Peyer's patch (tissue), 4 donors: ENCODE measurements at regions not wholly inside any gene's neighbourhood (a gene's known extent, or its start where the extent isn't known, plus 50 kb on each side); places are given as distances from the start of the nearest gene placed in this dataset.

ENCODE experiments used
- DNase-seq, 3 donors: peaks; one replicate each; pipeline ENCODE4 v3.0.0-alpha.2; 2017 to 2019
- H3K27ac ChIP-seq, 4 donors: fragments of 200-600 bp; sonication (generic); one replicate each; pipeline ENCODE4 v1.5.1; 2016 to 2019
- H3K27me3 ChIP-seq, 2 donors: fragments of 200-600 bp; sonication (generic); one replicate each; pipeline ENCODE4 v1.5.1; 2019
- H3K36me3 ChIP-seq, 3 donors: fragments of 200-600 bp; sonication (generic); one replicate each; pipeline ENCODE4 v1.5.1; 2016 to 2019
- H3K4me1 ChIP-seq, 4 donors: fragments of 200-600 bp; sonication (generic); one replicate each; pipeline ENCODE4 v1.5.1; 2016 to 2019
- H3K4me3 ChIP-seq, 4 donors: fragments of 200-600 bp; sonication (generic); 1 replicate in 3 of 4; 2 replicates in 1 of 4; pipeline ENCODE4 v1.5.1; 2016 to 2019; ENCODE audit warnings: mild to moderate bottlenecking in 1 of 4
- H3K9me3 ChIP-seq, 4 donors: fragments of 200-600 bp; sonication (generic); one replicate each; pipeline ENCODE4 v1.5.1; 2016 to 2019; ENCODE audit warnings: mild to moderate bottlenecking in 1 of 4
- POLR2A ChIP-seq, 2 donors: fragments of 450-650 bp; IDR thresholded peaks; one replicate each; pipeline ENCODE4 v1.5.1; 2017; ENCODE audit warnings: antibody characterized with exemption in 2 of 2, mild to moderate bottlenecking in 2 of 2, moderate library complexity in 2 of 2
- TF ChIP-seq, protein P1 (sequence below), 6 experiments: fragments of 450-650 bp in 4 of 6; fragments of 200-600 bp in 2 of 6; sonication (generic) in 1 of 6; IDR thresholded peaks; one replicate each; pipeline ENCODE4 v1.5.1; 2017 to 2019; ENCODE audit warnings: antibody characterized with exemption in 6 of 6, mild to moderate bottlenecking in 3 of 6, moderate library complexity in 1 of 6

DNA sequence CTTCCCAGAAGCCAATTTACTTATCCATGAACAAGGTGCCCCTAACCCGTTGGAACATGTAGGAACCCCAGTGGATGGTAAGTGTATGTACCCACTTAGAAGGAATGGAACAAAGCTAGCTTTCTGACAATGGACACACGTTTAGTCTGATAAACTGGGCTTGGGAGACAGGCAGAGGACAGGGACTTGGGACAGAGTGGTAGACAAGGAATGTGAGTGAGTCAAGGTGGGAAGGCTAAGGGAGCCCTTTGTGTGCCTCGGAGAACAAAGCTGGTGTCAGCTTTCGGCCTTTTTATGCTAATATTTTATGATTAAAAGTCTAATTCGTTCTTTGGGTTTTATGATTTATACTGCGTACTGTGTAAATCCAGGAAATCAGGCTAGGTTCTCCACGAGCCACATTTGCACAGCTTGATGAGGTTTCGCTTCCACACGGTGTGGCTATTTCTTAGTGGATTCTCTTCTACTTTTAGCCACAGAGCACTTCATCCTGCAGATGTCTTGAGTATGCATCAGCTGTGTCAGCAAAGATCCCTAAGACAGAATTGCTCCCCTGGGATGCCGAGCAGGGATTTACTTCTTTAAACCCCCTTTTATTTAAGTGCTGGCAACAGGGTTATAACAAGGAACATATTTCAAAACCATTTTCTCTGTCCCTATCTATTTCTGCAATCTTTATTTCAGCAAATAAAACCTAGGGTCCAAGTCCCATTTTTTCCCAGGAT, 258.5 kb downstream of the DLEU7 start:
- TF ChIP-seq, protein P1, sequence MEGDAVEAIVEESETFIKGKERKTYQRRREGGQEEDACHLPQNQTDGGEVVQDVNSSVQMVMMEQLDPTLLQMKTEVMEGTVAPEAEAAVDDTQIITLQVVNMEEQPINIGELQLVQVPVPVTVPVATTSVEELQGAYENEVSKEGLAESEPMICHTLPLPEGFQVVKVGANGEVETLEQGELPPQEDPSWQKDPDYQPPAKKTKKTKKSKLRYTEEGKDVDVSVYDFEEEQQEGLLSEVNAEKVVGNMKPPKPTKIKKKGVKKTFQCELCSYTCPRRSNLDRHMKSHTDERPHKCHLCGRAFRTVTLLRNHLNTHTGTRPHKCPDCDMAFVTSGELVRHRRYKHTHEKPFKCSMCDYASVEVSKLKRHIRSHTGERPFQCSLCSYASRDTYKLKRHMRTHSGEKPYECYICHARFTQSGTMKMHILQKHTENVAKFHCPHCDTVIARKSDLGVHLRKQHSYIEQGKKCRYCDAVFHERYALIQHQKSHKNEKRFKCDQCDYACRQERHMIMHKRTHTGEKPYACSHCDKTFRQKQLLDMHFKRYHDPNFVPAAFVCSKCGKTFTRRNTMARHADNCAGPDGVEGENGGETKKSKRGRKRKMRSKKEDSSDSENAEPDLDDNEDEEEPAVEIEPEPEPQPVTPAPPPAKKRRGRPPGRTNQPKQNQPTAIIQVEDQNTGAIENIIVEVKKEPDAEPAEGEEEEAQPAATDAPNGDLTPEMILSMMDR (IDR thresholded peaks at IDR 0.05): no peak
- no peak for TF ChIP-seq POLR2A (IDR thresholded peaks at IDR 0.05)
- no peak for DNase-seq
- H3K27ac ChIP-seq: no peak overlapping the region
- H3K27me3 ChIP-seq: no peaks in the 10 kb centered on the region
- no peaks in the 10 kb centered on the region for H3K36me3 ChIP-seq
- H3K4me1 ChIP-seq: peaks cover 0 to 6% (median 0%) of the 10 kb centered on the region in 4 donors
- H3K9me3 ChIP-seq: no peaks in the 10 kb centered on the region
- no peak overlapping the region for H3K4me3 ChIP-seq

DNA sequence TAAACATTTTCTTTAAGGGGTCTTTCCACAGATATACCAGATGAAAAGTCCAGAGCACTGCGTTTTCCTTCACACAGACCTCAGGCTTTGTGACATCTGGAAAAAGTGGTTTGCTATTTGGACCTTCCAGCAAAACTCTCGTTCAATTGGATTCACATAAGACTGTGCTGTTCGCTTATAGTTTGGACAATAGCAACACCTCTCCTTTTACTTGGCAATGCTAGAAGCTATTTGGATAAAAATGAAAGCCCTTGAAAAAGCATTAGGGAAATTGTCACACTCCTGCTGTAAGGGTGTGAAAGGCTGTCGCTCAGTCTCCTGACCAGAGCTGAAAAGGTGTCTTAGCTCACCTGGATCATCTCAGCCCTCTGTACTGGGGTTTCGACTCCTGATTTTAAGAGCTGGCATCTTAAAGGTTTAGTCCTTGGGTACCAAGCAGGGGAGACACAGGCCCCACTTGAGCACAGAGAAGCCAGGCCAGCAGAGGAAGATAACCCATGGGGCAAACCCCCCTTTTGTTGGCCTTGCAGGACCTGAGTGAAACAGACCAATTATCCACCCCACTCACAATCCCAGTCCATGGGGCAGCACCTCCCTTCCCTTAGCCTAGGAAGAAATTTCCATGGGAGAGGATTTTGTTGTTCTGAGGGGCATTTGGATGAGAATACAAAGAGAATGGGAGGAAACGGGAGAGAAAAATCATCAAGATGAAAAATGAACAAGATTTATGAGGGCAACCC, 257.6 kb downstream of the DLEU7 start:
- no peak for DNase-seq
- Histone ChIP-seq H3K4me3 (no peak overlapping the region), H3K27me3 (no peaks in the 10 kb centered on the region), H3K27ac (no peak overlapping the region), H3K36me3 (no peaks in the 10 kb centered on the region), H3K9me3 (no peaks in the 10 kb centered on the region), H3K4me1 (peaks cover 0 to 6% (median 0%) of the 10 kb centered on the region in 4 donors)
- TF ChIP-seq POLR2A (IDR thresholded peaks at IDR 0.05): no peak
- TF ChIP-seq, protein P1 (IDR thresholded peaks at IDR 0.05): no peak

DNA sequence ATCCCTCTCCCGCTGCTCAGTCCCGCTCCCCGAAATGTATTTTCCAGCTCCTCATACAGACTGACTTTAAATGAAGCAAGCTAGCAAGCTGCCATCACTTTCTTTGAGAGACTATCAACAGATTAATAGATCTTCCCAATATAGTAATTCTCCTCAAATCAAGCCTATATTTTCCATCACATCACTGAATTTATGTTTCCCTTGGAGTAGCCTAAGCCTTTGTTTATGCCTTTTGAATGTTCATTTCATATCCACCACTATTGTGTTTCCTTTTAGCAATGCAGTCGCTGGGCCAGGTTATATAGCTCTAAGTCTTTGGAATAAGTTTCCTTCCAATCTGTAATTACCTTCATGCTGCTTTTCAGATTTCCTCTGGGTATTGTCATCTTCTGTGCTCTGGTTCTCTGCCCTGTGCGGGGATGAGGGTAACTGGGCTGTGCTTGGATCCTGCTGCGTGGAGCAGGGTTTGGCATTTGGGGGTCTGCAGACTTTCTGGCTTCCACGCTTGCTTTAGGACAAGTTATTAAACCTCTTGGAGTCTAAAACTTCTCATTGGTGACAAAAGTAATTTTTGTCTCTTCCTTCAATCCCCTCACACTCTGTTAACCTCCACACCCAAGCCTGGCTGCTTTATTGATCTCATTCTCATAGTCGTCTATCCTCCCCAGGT, 256.9 kb downstream of the DLEU7 start:
- Histone ChIP-seq H3K36me3 (no peaks in the 10 kb centered on the region), H3K27ac (no peak overlapping the region)
- no peak for TF ChIP-seq POLR2A (IDR thresholded peaks at IDR 0.05)
- TF ChIP-seq, protein P1 (IDR thresholded peaks at IDR 0.05): no peak

DNA sequence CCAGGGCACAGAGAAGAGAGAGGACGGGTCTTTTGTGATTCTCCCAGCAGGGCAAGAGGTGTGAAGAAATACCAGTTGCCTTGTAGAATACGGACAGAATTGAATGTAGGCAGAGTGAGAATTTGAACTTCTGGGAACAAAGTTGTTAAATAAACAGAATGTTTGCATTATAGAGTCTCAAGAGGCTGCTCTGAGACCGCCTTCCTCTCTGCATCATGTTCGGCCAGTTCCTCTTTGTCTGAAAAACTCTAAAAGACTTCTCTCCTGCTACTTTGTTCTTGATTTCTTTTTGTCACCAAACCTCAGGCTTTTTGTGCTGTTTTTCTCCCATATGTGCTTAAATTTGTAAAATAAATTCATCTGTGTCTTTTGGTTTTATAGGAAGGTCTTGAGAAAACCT, 256.4 kb downstream of the DLEU7 start:
- no peak overlapping the region for H3K4me3 ChIP-seq
- no peak for TF ChIP-seq POLR2A (IDR thresholded peaks at IDR 0.05)
- TF ChIP-seq, protein P1 (IDR thresholded peaks at IDR 0.05): no peak
- peaks cover 0 to 2% (median 0%) of the 10 kb centered on the region in 4 donors for H3K4me1 ChIP-seq
- peak in 1 of 3 donors; percentile 39 for DNase-seq
- H3K27me3 ChIP-seq: no peaks in the 10 kb centered on the region
- no peaks in the 10 kb centered on the region for H3K9me3 ChIP-seq
- H3K27ac ChIP-seq: no peak overlapping the region
- H3K36me3 ChIP-seq: no peaks in the 10 kb centered on the region

More for the DNA sequence above, 256.9 kb downstream of the DLEU7 start:
- no peaks in the 10 kb centered on the region for H3K9me3 ChIP-seq
- H3K4me3 ChIP-seq: no peak overlapping the region
- no peak for DNase-seq
- peaks cover 0 to 6% (median 0%) of the 10 kb centered on the region in 4 donors for H3K4me1 ChIP-seq
- H3K27me3 ChIP-seq: no peaks in the 10 kb centered on the region

DNA sequence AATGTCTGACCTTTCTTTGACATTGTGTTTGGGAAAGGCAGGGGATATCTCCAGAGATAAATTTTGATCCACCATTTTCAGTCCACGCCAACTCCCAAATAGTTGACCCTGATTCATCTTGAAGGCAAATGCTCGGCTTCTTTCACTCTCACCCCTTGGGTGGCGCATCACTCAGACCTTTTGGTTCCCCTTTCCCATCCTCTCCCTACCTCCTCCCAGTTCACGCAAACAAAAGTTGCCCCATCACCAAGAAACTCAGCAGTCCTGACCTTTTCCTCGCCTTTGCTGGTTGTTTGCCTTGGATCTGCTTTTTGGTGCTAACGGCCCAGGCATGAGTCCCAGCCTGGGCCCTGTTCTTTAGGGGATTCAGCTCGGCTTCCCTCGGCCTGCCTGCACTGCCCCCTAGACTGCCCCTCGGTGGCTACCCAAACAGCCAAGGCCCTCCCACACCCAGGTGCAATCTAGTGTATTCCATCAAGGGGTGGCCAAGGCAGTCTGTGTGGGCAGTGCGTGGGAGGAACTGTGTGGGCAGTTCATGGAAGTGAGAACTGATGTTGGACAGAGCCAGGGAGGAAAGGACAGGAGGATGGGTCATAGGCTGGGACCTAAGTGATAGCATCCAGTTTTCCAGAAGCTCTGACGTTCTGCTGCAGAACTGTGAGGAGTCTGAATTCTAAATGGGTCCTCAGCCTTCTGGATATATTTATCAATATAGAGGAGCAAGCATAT, 255.7 kb downstream of the DLEU7 start:
- Histone ChIP-seq H3K9me3 (no peaks in the 10 kb centered on the region), H3K36me3 (no peaks in the 10 kb centered on the region), H3K4me3 (no peak overlapping the region), H3K27me3 (no peaks in the 10 kb centered on the region), H3K4me1 (no peaks in the 10 kb centered on the region), H3K27ac (no peak overlapping the region)
- TF ChIP-seq, protein P1 (IDR thresholded peaks at IDR 0.05): no peak
- no peak for TF ChIP-seq POLR2A (IDR thresholded peaks at IDR 0.05)
- no peak for DNase-seq
